HepG2 (cell line): ENCODE measurements at regions not wholly inside any gene's neighbourhood (a gene's known extent, or its start where the extent isn't known, plus 50 kb on each side); places are given as distances from the start of the nearest gene placed in this dataset.
A peak's percentile ranks its signal among the peaks of the same experiment; 100 is the strongest.

Experiments
- ATAC-seq: fragments of 200-7000 bp; cut with Tn5 transposase; 3 replicates; pipeline ENCODE4 v1.9.1; 2020; ENCODE audit warnings: mild to moderate bottlenecking, moderate library complexity
- BruUV-seq: library from RNA; stranded (reverse); fragments of 400-500 nt; replicated peaks from 2 replicates; lab custom pipeline; 2021; lab: Mats Ljungman, UMichigan
- CTCF ChIA-PET: fragments of 300-600 bp; formaldehyde crosslinking; extraction: SDS; loops from one replicate; lab custom pipeline; 2021; ENCODE audit warnings: low total read pairs, inconsistent platforms, low intra/inter-chr PET ratio; lab: Yijun Ruan, JAX
- POLR2A ChIA-PET: fragments of 350-600 bp; sonication (Branson Sonifier 250); formaldehyde crosslinking; loops from one replicate; lab custom pipeline; 2020; ENCODE audit warnings: antibody characterized with exemption, inconsistent platforms; lab: Yijun Ruan, JAX
- DNase-seq: peaks from one replicate; pipeline ENCODE4 v3.0.0-alpha.2; 2015; ENCODE audit warnings: low spot score
- FAIRE-seq: peaks from 3 replicates; lab custom pipeline; 2011; peaks lifted over from hg19 to GRCh38; lab: Jason Lieb, UNC
- H2AFZ ChIP-seq: one replicate; pipeline ENCODE4 v1.6.1; 2011; ENCODE audit warnings: low read length, inconsistent platforms
- H3K27ac ChIP-seq: fragments of 300-600 bp; 3 replicates; pipeline ENCODE4 v1.8.0; 2011; ENCODE audit warnings: mixed run types, mild to moderate bottlenecking, mixed read lengths, low read length, inconsistent platforms; ENCODE audit not compliant: insufficient read depth; ENCODE audit errors: extremely low read length
- H3K27me3 ChIP-seq, 2 experiments: fragments of 200-600 bp in 1 of 2; 2 replicates in 1 of 2; 3 replicates in 1 of 2; pipeline versions ENCODE4 v1.6.0 to v1.8.0; 2011; ENCODE audit warnings: low read length in 2 of 2, mild to moderate bottlenecking in 2 of 2, moderate library complexity in 2 of 2, inconsistent platforms in 1 of 2; ENCODE audit not compliant: insufficient read depth in 2 of 2, control insufficient read depth in 1 of 2
- H3K36me3 ChIP-seq, 2 experiments: fragments of 200-600 bp in 1 of 2; replicated peaks in 1 of 2; 2 replicates in 1 of 2; 3 replicates in 1 of 2; pipeline versions ENCODE4 v1.5.1 to v1.8.0; 2011; ENCODE audit warnings: low read length in 2 of 2, inconsistent platforms in 1 of 2; ENCODE audit not compliant: insufficient read depth in 2 of 2, control insufficient read depth in 1 of 2
- H3K4me1 ChIP-seq: 2 replicates; pipeline ENCODE4 v1.5.1; 2012; ENCODE audit warnings: low read length, inconsistent platforms; ENCODE audit not compliant: insufficient read depth
- H3K4me2 ChIP-seq: 2 replicates; pipeline ENCODE4 v1.6.0; 2011; ENCODE audit warnings: low read depth, low read length, inconsistent platforms
- H3K4me3 ChIP-seq, 3 experiments: fragments of 200-600 bp in 1 of 3; sonication (generic), shearing (Covaris generic) in 1 of 3; replicated peaks in 1 of 3; 2 replicates each; pipeline ENCODE4 v1.5.1; 2011 to 2016; ENCODE audit warnings: low read length in 3 of 3, inconsistent platforms in 2 of 3, low read depth in 2 of 3, mild to moderate bottlenecking in 2 of 3, control low read depth in 1 of 3, mixed read lengths in 1 of 3; ENCODE audit not compliant: insufficient read depth in 1 of 3
- H3K79me2 ChIP-seq: one replicate; pipeline ENCODE4 v1.6.1; 2011; ENCODE audit warnings: low read length, inconsistent platforms; ENCODE audit not compliant: insufficient read depth
- H3K9ac ChIP-seq: 2 replicates; pipeline ENCODE4 v1.6.0; 2011; ENCODE audit warnings: mild to moderate bottlenecking, low read depth, low read length, inconsistent platforms; ENCODE audit not compliant: insufficient read depth
- H3K9me3 ChIP-seq: 2 replicates; pipeline ENCODE4 v1.5.1; 2012; ENCODE audit warnings: mild to moderate bottlenecking, low read length
- H4K20me1 ChIP-seq: 2 replicates; pipeline ENCODE4 v1.6.0; 2011; ENCODE audit warnings: inconsistent platforms, mild to moderate bottlenecking, low read length, moderate library complexity; ENCODE audit not compliant: insufficient read depth
- ETS1 ChIP-seq: sonication (generic); formaldehyde crosslinking; IDR thresholded peaks from 2 replicates; pipeline ENCODE4 v1.4.0; 2020; ENCODE audit warnings: missing genetic modification reagents
- MEF2D ChIP-seq: sonication (generic); formaldehyde crosslinking; IDR thresholded peaks from 2 replicates; pipeline ENCODE4 v1.5.1; 2020; ENCODE audit warnings: mild to moderate bottlenecking, missing genetic modification reagents
- RFX3 ChIP-seq: IDR thresholded peaks from 2 replicates; pipeline ENCODE4 v1.6.1; 2016; ENCODE audit warnings: missing biosample characterization, missing genetic modification reagents
- SMYD3 ChIP-seq: sonication (generic); formaldehyde crosslinking; IDR thresholded peaks from 2 replicates; pipeline ENCODE4 v1.8.1; 2023; ENCODE audit warnings: mild to moderate bottlenecking, missing genetic modification reagents
- STAT5B ChIP-seq: sonication (generic); formaldehyde crosslinking; IDR thresholded peaks from 2 replicates; pipeline ENCODE4 v1.4.0; 2020; ENCODE audit warnings: missing genetic modification reagents
- ZBTB1 ChIP-seq: sonication (generic); formaldehyde crosslinking; IDR thresholded peaks from 2 replicates; pipeline ENCODE4 v1.4.0; 2020; ENCODE audit warnings: missing genetic modification reagents, borderline replicate concordance
- ZBTB10 ChIP-seq: sonication (generic); formaldehyde crosslinking; IDR thresholded peaks from 2 replicates; pipeline ENCODE4 v1.4.0; 2020; ENCODE audit warnings: missing genetic modification reagents, borderline replicate concordance
- ZNF225 ChIP-seq: sonication (generic); formaldehyde crosslinking; IDR thresholded peaks from 2 replicates; pipeline ENCODE4 v1.4.0; 2020; ENCODE audit warnings: mild to moderate bottlenecking, missing genetic modification reagents
- ZNF282 ChIP-seq: fragments of 450-650 bp; IDR thresholded peaks from 2 replicates; pipeline ENCODE4 v1.6.1; 2018; ENCODE audit not compliant: partially characterized antibody
- ZNF501 ChIP-seq: sonication (generic); formaldehyde crosslinking; IDR thresholded peaks from 2 replicates; pipeline ENCODE4 v1.5.1; 2020; ENCODE audit warnings: mild to moderate bottlenecking, moderate library complexity, missing genetic modification reagents
- ZNF629 ChIP-seq: sonication (generic); formaldehyde crosslinking; conservative IDR thresholded peaks from 2 replicates; pipeline ENCODE4 v1.5.0; 2020; ENCODE audit warnings: missing genetic modification reagents
- ZNF761 ChIP-seq: sonication (generic); formaldehyde crosslinking; conservative IDR thresholded peaks from 2 replicates; pipeline ENCODE4 v1.4.0; 2020; ENCODE audit warnings: mild to moderate bottlenecking, missing genetic modification reagents
- ZSCAN30 ChIP-seq: sonication (generic); formaldehyde crosslinking; IDR thresholded peaks from 2 replicates; pipeline ENCODE4 v1.5.0; 2020; ENCODE audit warnings: mild to moderate bottlenecking, missing genetic modification reagents
- WGBS: methylation state at CpG from one replicate; pipeline ENCODE4 v1.1.6; 2017; ENCODE audit warnings: low lambda C conversion rate; 5-methylcytosine and 5-hydroxymethylcytosine counted together
- in situ Hi-C: cut with HindIII; loops from 2 replicates; pipeline ENCODE4 v1.10.0; 2017; ENCODE audit warnings: low pct_unique_long_range_greater_than_20kb; ENCODE audit not compliant: extremely low pct_ligation_motif_present
- intact Hi-C: fragments of 100-400 bp; cut with micrococcal nuclease; formaldehyde crosslinking; loops from one replicate; pipeline ENCODE4 v1.10.0; 2022; ENCODE audit not compliant: unreplicated experiment

- Histone ChIP-seq H2AFZ (no peak overlapping the region), H3K9ac (no peak overlapping the region), H4K20me1 (no peaks in the 10 kb centered on the region), H3K27me3 (peaks cover 0 to 7% of the 10 kb centered on the region in 2 experiments; a peak in 1 of 5 replicates), H3K4me2 (no peak overlapping the region), H3K36me3 (no peaks in the 10 kb centered on the region), H3K27ac (no peak overlapping the region), H3K9me3 (no peaks in the 10 kb centered on the region), H3K4me3 (no peak overlapping the region), H3K4me1 (no peaks in the 10 kb centered on the region), H3K79me2 (no peaks in the 10 kb centered on the region)
- ATAC-seq (no peak), DNase-seq (no peak), FAIRE-seq (no peak)
- intact Hi-C loops = no loop called here
- BruUV-seq = no TSS peak
- TF ChIP-seq ZNF501 (CRISPR knock-in tag) (no peak), ZNF629 (CRISPR knock-in tag) (peak; percentile 34), ZSCAN30 (CRISPR knock-in tag) (no peak)
- POLR2A ChIA-PET = no interaction called here
- CTCF ChIA-PET = no interaction called here
- in situ Hi-C loops = no loop called here
Observed at GRCh38 chr18:35910327-35910726, 62.2 kb upstream of the RMP24 start.

GRCh38 chr18:35912332-35912731 lies 60.1 kb upstream of the RMP24 start:
- no peaks in the 10 kb centered on the region for H3K36me3 ChIP-seq
- no TSS peak for BruUV-seq
- FAIRE-seq = no peak
- no peaks in the 10 kb centered on the region for H3K79me2 ChIP-seq
- H3K9ac ChIP-seq = no peak overlapping the region
- H3K27me3 ChIP-seq = peaks cover 0 to 7% of the 10 kb centered on the region in 2 experiments; a peak in 1 of 5 replicates
- H3K4me2 ChIP-seq = no peak overlapping the region
- no peaks in the 10 kb centered on the region for H3K4me1 ChIP-seq
- in situ Hi-C loops (no loop called here), intact Hi-C loops (no loop called here)
- no peak for DNase-seq
- 20% methylated on average over 6 of the region's 6 CpGs for WGBS
- no peak overlapping the region for H2AFZ ChIP-seq
- no peak for ATAC-seq
- CTCF ChIA-PET = no interaction called here
- TF ChIP-seq ZNF282 = no peak
- no peak for TF ChIP-seq ZBTB10 (CRISPR knock-in tag)
- no peak for TF ChIP-seq ZBTB1 (CRISPR knock-in tag)
- no peak for TF ChIP-seq RFX3 (CRISPR knock-in tag)
- TF ChIP-seq SMYD3 = no peak
- no peak for TF ChIP-seq ETS1 (CRISPR knock-in tag)
- no peak for TF ChIP-seq ZNF761
- no peak for TF ChIP-seq STAT5B (CRISPR knock-in tag)
- TF ChIP-seq MEF2D = no peak
- no peak for TF ChIP-seq ZNF225
- H4K20me1 ChIP-seq = no peaks in the 10 kb centered on the region
- no peak overlapping the region for H3K4me3 ChIP-seq
- H3K27ac ChIP-seq = no peak overlapping the region
- POLR2A ChIA-PET = no interaction called here
- H3K9me3 ChIP-seq = no peaks in the 10 kb centered on the region
